PC-3 (cell line): ENCODE measurements at regions not wholly inside any gene's neighbourhood (a gene's known extent, or its start where the extent isn't known, plus 50 kb on each side); places are given as distances from the start of the nearest gene placed in this dataset.
"Not testable (repeated sequence)": the region's sequence is repeated elsewhere in the genome, so short reads cannot be mapped to it uniquely, and the experiment has no call there.

Source experiments
- ATAC-seq: fragments of 200-7000 bp; cut with Tn5 transposase; 2 replicates; pipeline ENCODE4 v1.9.1; 2020; ENCODE audit warnings: mild to moderate bottlenecking, moderate library complexity
- BruUV-seq: library from RNA; stranded (reverse); fragments of 400-500 nt; replicated peaks from 2 replicates; lab custom pipeline; 2021; lab: Mats Ljungman, UMichigan
- CTCF ChIA-PET: fragments of 300-600 bp; sonication (Branson Sonifier 250); formaldehyde crosslinking; loops from one replicate; lab custom pipeline; 2022; ENCODE audit warnings: antibody characterized with exemption; lab: Charles Lee
- POLR2A ChIA-PET: fragments of 300-600 bp; sonication (Branson Sonifier 250); formaldehyde crosslinking; loops from one replicate; lab custom pipeline; 2022; ENCODE audit warnings: antibody characterized with exemption; ENCODE audit not compliant: unreplicated experiment; lab: Charles Lee
- DNase-seq: peaks from one replicate; pipeline ENCODE4 v3.0.0-alpha.2; 2015
- H2AFZ ChIP-seq: fragments of 300-600 bp; sonication (generic); 2 replicates; pipeline ENCODE4 v1.6.0; 2016; ENCODE audit warnings: antibody characterized with exemption, low read length
- H3F3A ChIP-seq: fragments of 300-600 bp; sonication (generic); one replicate; pipeline ENCODE4 v1.6.0; 2017; ENCODE audit warnings: antibody characterized with exemption, low read length, control low read depth, mild to moderate bottlenecking; ENCODE audit not compliant: unreplicated experiment
- H3K27ac ChIP-seq: fragments of 300-600 bp; sonication (generic); 2 replicates; pipeline ENCODE4 v1.5.1; 2016; ENCODE audit warnings: mild to moderate bottlenecking, low read length
- H3K27me3 ChIP-seq: fragments of 300-600 bp; sonication (generic); 2 replicates; pipeline ENCODE4 v1.6.1; 2016; ENCODE audit warnings: low read length, mixed read lengths
- H3K36me3 ChIP-seq: fragments of 300-600 bp; sonication (generic); 2 replicates; pipeline ENCODE4 v1.6.1; 2016; ENCODE audit warnings: low read depth, mixed run types, low read length, mixed read lengths
- H3K4me1 ChIP-seq: fragments of 300-600 bp; sonication (generic); 2 replicates; pipeline ENCODE4 v1.5.1; 2016; ENCODE audit warnings: low read length; ENCODE audit not compliant: insufficient read depth
- H3K4me2 ChIP-seq: fragments of 300-600 bp; sonication (generic); 2 replicates; pipeline ENCODE4 v1.6.0; 2016; ENCODE audit warnings: low read length
- H3K4me3 ChIP-seq: fragments of 300-600 bp; sonication (generic); 2 replicates; pipeline ENCODE4 v1.5.1; 2016; ENCODE audit warnings: mild to moderate bottlenecking, low read length, mixed read lengths
- H3K79me2 ChIP-seq: fragments of 300-600 bp; sonication (generic); 2 replicates; pipeline ENCODE4 v1.6.1; 2017; ENCODE audit warnings: low read length, mixed read lengths
- H3K9ac ChIP-seq: fragments of 300-600 bp; sonication (generic); 2 replicates; pipeline ENCODE4 v1.6.0; 2016; ENCODE audit warnings: mild to moderate bottlenecking, low read length
- H3K9me2 ChIP-seq: fragments of 300-600 bp; sonication (generic); replicated peaks from 2 replicates; pipeline ENCODE4 v1.6.1; 2016; ENCODE audit warnings: mixed run types, low read length, mixed read lengths
- H3K9me3 ChIP-seq: fragments of 300-600 bp; sonication (generic); 2 replicates; pipeline ENCODE4 v1.6.1; 2016; ENCODE audit warnings: low read length, mixed read lengths
- H4K20me1 ChIP-seq: fragments of 300-600 bp; sonication (generic); 2 replicates; pipeline ENCODE4 v1.6.1; 2016; ENCODE audit warnings: low read length, mixed read lengths
- CTCF ChIP-seq: fragments of 300-600 bp; sonication (generic); conservative IDR thresholded peaks from 2 replicates; pipeline ENCODE4 v1.5.1; 2017; ENCODE audit warnings: antibody characterized with exemption, low read depth, mild to moderate bottlenecking, low read length
- EZH2 ChIP-seq: fragments of 300-600 bp; sonication (generic); IDR thresholded peaks from one replicate; pipeline ENCODE4 v1.6.1; 2017; ENCODE audit warnings: antibody characterized with exemption, mild to moderate bottlenecking, low read length; ENCODE audit not compliant: unreplicated experiment
- EZH2phosphoT487 ChIP-seq: fragments of 300-600 bp; sonication (generic); IDR thresholded peaks from 2 replicates; pipeline ENCODE4 v1.6.1; 2018; ENCODE audit warnings: mild to moderate bottlenecking, antibody characterized with exemption, low read length, borderline replicate concordance
- intact Hi-C: fragments of 100-400 bp; cut with micrococcal nuclease; formaldehyde crosslinking; loops from 2 replicates; pipeline ENCODE4 v1.9.0; 2023

DNA sequence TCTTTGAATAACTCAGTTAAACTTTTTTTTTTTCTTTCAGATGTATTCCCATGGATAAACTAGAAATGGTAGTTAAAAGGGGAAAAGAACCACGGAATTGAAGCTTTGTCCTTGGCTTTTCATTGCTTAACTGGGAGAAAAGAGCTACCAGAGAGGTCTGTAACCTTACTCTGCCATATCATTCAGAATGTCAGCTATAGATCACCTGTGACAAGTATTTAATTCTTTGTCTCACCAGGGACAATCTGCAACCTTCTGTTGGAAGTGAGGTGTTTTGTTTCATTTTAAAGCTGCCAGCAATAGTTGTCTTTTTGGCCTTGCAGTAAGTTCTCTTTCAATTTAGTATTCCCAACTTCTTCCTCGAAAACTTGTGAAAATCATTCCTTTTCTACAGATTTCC is 618.4 kb downstream of the FRK start:
- no peak for DNase-seq
- Histone ChIP-seq H3K9me3 (no peaks in the 10 kb centered on the region), H3F3A (no peaks in the 10 kb centered on the region), H3K79me2 (no peaks in the 10 kb centered on the region), H3K27ac (no peak overlapping the region), H3K36me3 (no peaks in the 10 kb centered on the region), H4K20me1 (no peaks in the 10 kb centered on the region), H3K4me1 (no peaks in the 10 kb centered on the region), H3K4me2 (no peak overlapping the region), H3K9me2 (no peaks in the 10 kb centered on the region), H3K9ac (no peak overlapping the region), H2AFZ (no peak overlapping the region), H3K4me3 (no peak overlapping the region), H3K27me3 (no peaks in the 10 kb centered on the region)
- ChIA-PET CTCF (no interaction called here), POLR2A (interaction anchor here (0.7 kb wide), 1 partner anchor 398 kb away, joined by 6 read pairs; no protein-coding TSS in a partner anchor)
- intact Hi-C loops: no loop called here
- no peak for ATAC-seq
- BruUV-seq: no TSS peak
- TF ChIP-seq CTCF (no peak), EZH2 (no peak), EZH2phosphoT487 (no peak)

DNA sequence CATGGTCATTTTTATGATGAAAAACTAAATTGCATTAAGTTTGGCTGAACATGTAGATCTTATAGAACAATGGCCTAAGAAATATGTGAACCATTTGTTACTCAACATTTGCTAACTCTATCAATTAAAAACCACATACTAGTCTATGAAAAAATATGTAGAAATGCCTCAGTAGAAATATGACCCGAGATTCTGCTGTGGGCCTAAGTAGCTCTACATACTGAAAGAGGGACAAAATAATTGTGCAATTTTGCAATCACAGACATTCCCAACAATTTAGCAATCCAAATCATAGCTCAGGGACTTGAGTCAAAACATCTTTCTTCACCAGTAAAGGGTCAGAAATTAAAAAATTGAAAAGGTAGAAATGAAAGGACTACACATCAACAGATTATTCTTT is 619.0 kb downstream of the FRK start:
- no peaks in the 10 kb centered on the region for H3K9me2 ChIP-seq
- H3K79me2 ChIP-seq: no peaks in the 10 kb centered on the region
- TF ChIP-seq EZH2phosphoT487: no peak
- TF ChIP-seq EZH2: no peak
- TF ChIP-seq CTCF: no peak
- no peaks in the 10 kb centered on the region for H3K4me1 ChIP-seq
- ATAC-seq (no peak), DNase-seq (no peak)
- H3K9me3 ChIP-seq: no peaks in the 10 kb centered on the region
- BruUV-seq: no TSS peak
- no peaks in the 10 kb centered on the region for H3K36me3 ChIP-seq
- no peak overlapping the region for H3K27ac ChIP-seq
- no peaks in the 10 kb centered on the region for H3F3A ChIP-seq
- no peak overlapping the region for H2AFZ ChIP-seq
- H3K9ac ChIP-seq: no peak overlapping the region
- intact Hi-C loops: no loop called here
- POLR2A ChIA-PET: no interaction called here
- H3K27me3 ChIP-seq: no peaks in the 10 kb centered on the region
- H3K4me3 ChIP-seq: no peak overlapping the region
- CTCF ChIA-PET: no interaction called here
- no peak overlapping the region for H3K4me2 ChIP-seq
- H4K20me1 ChIP-seq: no peaks in the 10 kb centered on the region

GRCh38 chr6:115415378-115415777 is 645.3 kb downstream of the FRK start:
- no TSS peak for BruUV-seq

DNA sequence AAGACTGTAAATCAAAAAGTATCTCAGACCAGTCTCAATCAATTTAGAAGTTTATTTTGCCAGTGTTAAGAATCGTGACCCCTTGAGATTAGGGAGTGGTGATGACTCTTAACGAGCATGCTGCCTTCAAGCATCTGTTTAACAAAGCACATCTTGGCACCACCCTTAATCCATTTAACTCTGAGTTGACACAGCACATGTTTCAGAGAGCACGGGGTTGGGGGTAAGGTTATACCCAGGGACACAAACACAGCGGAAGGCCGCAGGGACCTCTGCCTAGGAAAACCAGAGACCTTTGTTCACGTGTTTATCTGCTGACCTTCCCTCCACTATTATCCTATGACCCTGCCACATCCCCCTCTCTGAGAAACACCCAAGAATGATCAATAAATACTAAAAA is 645.8 kb downstream of the FRK start:
- H3K79me2 ChIP-seq, H4K20me1 ChIP-seq, POLR2A ChIA-PET, BruUV-seq, H3K4me3 ChIP-seq, H3K4me1 ChIP-seq, DNase-seq, H3F3A ChIP-seq, H3K9me2 ChIP-seq, H3K9ac ChIP-seq, H3K27ac ChIP-seq, H2AFZ ChIP-seq, H3K27me3 ChIP-seq, H3K36me3 ChIP-seq, H3K4me2 ChIP-seq, CTCF ChIA-PET, H3K9me3 ChIP-seq, intact Hi-C loops, ATAC-seq: not testable (repeated sequence)

More at GRCh38 chr6:115415378-115415777, 645.3 kb downstream of the FRK start:
- H3K36me3 ChIP-seq: no peaks in the 10 kb centered on the region
- H3K27me3 ChIP-seq: no peaks in the 10 kb centered on the region
- no peak overlapping the region for H3K4me2 ChIP-seq
- no peaks in the 10 kb centered on the region for H3K9me3 ChIP-seq
- H3K9ac ChIP-seq: no peak overlapping the region
- no peaks in the 10 kb centered on the region for H3K9me2 ChIP-seq
- no peaks in the 10 kb centered on the region for H3K79me2 ChIP-seq
- H4K20me1 ChIP-seq: no peaks in the 10 kb centered on the region
- ChIA-PET CTCF (no interaction called here), POLR2A (no interaction called here)
- DNase-seq (no peak), ATAC-seq (no peak)
- TF ChIP-seq EZH2: no peak
- TF ChIP-seq CTCF: no peak
- no peak for TF ChIP-seq EZH2phosphoT487
- no peaks in the 10 kb centered on the region for H3F3A ChIP-seq
- intact Hi-C loops: no loop called here
- H3K4me3 ChIP-seq: no peak overlapping the region
- H3K27ac ChIP-seq: no peak overlapping the region
- H2AFZ ChIP-seq: no peak overlapping the region
- H3K4me1 ChIP-seq: no peaks in the 10 kb centered on the region
